Trophoblast cell (in vitro differentiated cells and primary cell): ENCODE measurements at regions not wholly inside any gene's neighbourhood (a gene's known extent, or its start where the extent isn't known, plus 50 kb on each side); places are given as distances from the start of the nearest gene placed in this dataset.
"Not testable (repeated sequence)": the region's sequence is repeated elsewhere in the genome, so short reads cannot be mapped to it uniquely, and the experiment has no call there.

ENCODE experiments used
- DNase-seq, 2 donors: peaks; one replicate each; pipeline ENCODE4 v3.0.0-alpha.2; 2016
- H2AFZ ChIP-seq: 2 replicates; pipeline ENCODE4 v1.6.1; 2013; ENCODE audit warnings: low read length, moderate library complexity, mild to moderate bottlenecking; ENCODE audit not compliant: insufficient read depth, poor library complexity
- H2AK5ac ChIP-seq: 2 replicates; pipeline ENCODE4 v1.6.1; 2013; ENCODE audit warnings: mild to moderate bottlenecking, low read length
- H2BK120ac ChIP-seq: 2 replicates; pipeline ENCODE4 v1.6.1; 2013; ENCODE audit warnings: low read length, mild to moderate bottlenecking, moderate library complexity; ENCODE audit not compliant: insufficient read depth, poor library complexity
- H2BK12ac ChIP-seq: 2 replicates; pipeline ENCODE4 v1.6.1; 2013; ENCODE audit warnings: mild to moderate bottlenecking, low read length, moderate library complexity
- H2BK5ac ChIP-seq: 2 replicates; pipeline ENCODE4 v1.6.1; 2013; ENCODE audit warnings: low read length, low read depth, moderate library complexity, mild to moderate bottlenecking; ENCODE audit not compliant: poor library complexity
- H3K14ac ChIP-seq: 2 replicates; pipeline ENCODE4 v1.6.1; 2013; ENCODE audit warnings: mild to moderate bottlenecking, low read length
- H3K18ac ChIP-seq: 2 replicates; pipeline ENCODE4 v1.6.1; 2013; ENCODE audit warnings: mild to moderate bottlenecking, low read length
- H3K23ac ChIP-seq: 2 replicates; pipeline ENCODE4 v1.6.1; 2013; ENCODE audit warnings: low read length
- H3K27ac ChIP-seq: 2 replicates; pipeline ENCODE4 v1.5.1; 2013; ENCODE audit warnings: low read depth, mild to moderate bottlenecking, inconsistent platforms, low read length, moderate library complexity
- H3K27me3 ChIP-seq: 2 replicates; pipeline ENCODE4 v1.6.1; 2013; ENCODE audit warnings: inconsistent platforms, mild to moderate bottlenecking, low read length, moderate library complexity; ENCODE audit not compliant: insufficient read depth
- H3K36me3 ChIP-seq, 2 experiments: 1 replicate in 1 of 2; 2 replicates in 1 of 2; pipeline ENCODE4 v1.6.1; 2013; ENCODE audit warnings: low read length in 2 of 2, mild to moderate bottlenecking in 2 of 2, moderate library complexity in 1 of 2; ENCODE audit not compliant: insufficient read depth in 2 of 2, control insufficient read depth in 1 of 2
- H3K4ac ChIP-seq: 2 replicates; pipeline ENCODE4 v1.6.1; 2013; ENCODE audit warnings: low read depth, mild to moderate bottlenecking, low read length, moderate library complexity
- H3K4me1 ChIP-seq, 2 experiments: 1 replicate in 1 of 2; 2 replicates in 1 of 2; pipeline ENCODE4 v1.6.1; 2013; ENCODE audit warnings: low read length in 2 of 2, mild to moderate bottlenecking in 2 of 2, moderate library complexity in 1 of 2; ENCODE audit not compliant: insufficient read depth in 2 of 2, control insufficient read depth in 1 of 2
- H3K4me2 ChIP-seq: 2 replicates; pipeline ENCODE4 v1.6.1; 2013; ENCODE audit warnings: inconsistent platforms, mild to moderate bottlenecking, low read length, moderate library complexity
- H3K4me3 ChIP-seq: 2 replicates; pipeline ENCODE4 v1.5.1; 2013; ENCODE audit warnings: mild to moderate bottlenecking, low read depth, low read length, inconsistent platforms
- H3K79me1 ChIP-seq: one replicate; pipeline ENCODE4 v1.6.1; 2013; ENCODE audit warnings: low read length
- H3K79me2 ChIP-seq: 2 replicates; pipeline ENCODE4 v1.6.1; 2013; ENCODE audit warnings: low read length, mild to moderate bottlenecking; ENCODE audit not compliant: control insufficient read depth, insufficient read depth, poor library complexity
- H3K9ac ChIP-seq: 2 replicates; pipeline ENCODE4 v1.6.1; 2013; ENCODE audit warnings: mild to moderate bottlenecking, low read length
- H3K9me3 ChIP-seq: 2 replicates; pipeline ENCODE4 v1.6.1; 2013; ENCODE audit warnings: low read depth, mild to moderate bottlenecking, control low read depth, inconsistent platforms, low read length; ENCODE audit not compliant: insufficient read depth
- H4K12ac ChIP-seq: 2 replicates; pipeline ENCODE4 v1.6.1; 2013; ENCODE audit warnings: low read depth, mild to moderate bottlenecking, low read length, moderate library complexity
- H4K8ac ChIP-seq: 2 replicates; pipeline ENCODE4 v1.6.1; 2013; ENCODE audit warnings: low read depth, mild to moderate bottlenecking, low read length, moderate library complexity
- H4K91ac ChIP-seq: one replicate; pipeline ENCODE4 v1.6.1; 2013; ENCODE audit warnings: low read depth, mild to moderate bottlenecking, low read length, moderate library complexity
- WGBS: extraction: QIAGEN DNeasy Blood & Tissue Kit; methylation state at CpG from one replicate; pipeline ENCODE4 v1.1.7; 2013; ENCODE audit warnings: missing lambda C conversion rate; ENCODE audit not compliant: insufficient read length, insufficient coverage; ENCODE audit errors: extremely low coverage; 5-methylcytosine and 5-hydroxymethylcytosine counted together

- H4K91ac ChIP-seq: no peak overlapping the region
- peaks cover 5 to 6% of the 10 kb centered on the region in 2 experiments for H3K4me1 ChIP-seq
- no peak overlapping the region for H3K18ac ChIP-seq
- no peak overlapping the region for H2BK12ac ChIP-seq
- no peaks in the 10 kb centered on the region for H3K9me3 ChIP-seq
- no peak overlapping the region for H3K14ac ChIP-seq
- H3K4ac ChIP-seq: no peak overlapping the region
- no peak for DNase-seq
- no peak overlapping the region for H3K27ac ChIP-seq
- H3K23ac ChIP-seq: no peak overlapping the region
- H3K79me1 ChIP-seq: no peaks in the 10 kb centered on the region
- no peak overlapping the region for H3K9ac ChIP-seq
- H3K79me2 ChIP-seq: no peaks in the 10 kb centered on the region
- H2AFZ ChIP-seq: no peak overlapping the region
- H3K27me3 ChIP-seq: no peaks in the 10 kb centered on the region
- no CpG with 5 or more reads among the region's 2 CpGs for WGBS
- H4K12ac ChIP-seq: no peak overlapping the region
- H2AK5ac ChIP-seq: no peak overlapping the region
- no peak overlapping the region for H2BK120ac ChIP-seq
- H3K4me2 ChIP-seq: no peak overlapping the region
- H4K8ac ChIP-seq: no peak overlapping the region
- H2BK5ac ChIP-seq: no peak overlapping the region
- no peaks in the 10 kb centered on the region for H3K36me3 ChIP-seq
- no peak overlapping the region for H3K4me3 ChIP-seq
Measured at GRCh38 chrX:40530509-40530908, 50.3 kb upstream of the ATP6AP2 start.

- Histone ChIP-seq H3K9me3 (no peaks in the 10 kb centered on the region), H2BK12ac (no peak overlapping the region)
Measured at GRCh38 chrX:40527543-40527942, 53.2 kb upstream of the ATP6AP2 start.

GRCh38 chrX:40526412-40526811, 54.4 kb upstream of the ATP6AP2 start:
- Histone ChIP-seq H3K79me1 (no peaks in the 10 kb centered on the region), H4K8ac (no peak overlapping the region), H3K23ac (no peak overlapping the region), H2BK5ac (no peak overlapping the region), H3K27me3 (no peaks in the 10 kb centered on the region), H2AFZ (no peak overlapping the region), H3K9me3 (no peaks in the 10 kb centered on the region), H3K79me2 (no peaks in the 10 kb centered on the region), H3K4ac (no peak overlapping the region), H3K36me3 (no peaks in the 10 kb centered on the region), H4K91ac (no peak overlapping the region), H2AK5ac (no peak overlapping the region), H2BK12ac (no peak overlapping the region), H3K4me1 (peaks cover 4 to 5% of the 10 kb centered on the region in 2 experiments), H3K4me2 (no peak overlapping the region), H2BK120ac (no peak overlapping the region), H3K18ac (no peak overlapping the region), H3K27ac (no peak overlapping the region), H4K12ac (no peak overlapping the region), H3K4me3 (no peak overlapping the region), H3K14ac (no peak overlapping the region), H3K9ac (no peak overlapping the region)
- WGBS: no CpG with 5 or more reads among the region's 2 CpGs
- DNase-seq: no peak

More at GRCh38 chrX:40527543-40527942, 53.2 kb upstream of the ATP6AP2 start:
- Histone ChIP-seq H3K27ac (no peak overlapping the region), H4K91ac (no peak overlapping the region), H2AFZ (no peak overlapping the region), H3K4me2 (no peak overlapping the region), H3K36me3 (no peaks in the 10 kb centered on the region), H3K79me1 (no peaks in the 10 kb centered on the region), H3K4me1 (peaks cover 5 to 6% of the 10 kb centered on the region in 2 experiments), H2BK120ac (no peak overlapping the region), H2AK5ac (no peak overlapping the region), H3K27me3 (no peaks in the 10 kb centered on the region), H3K23ac (no peak overlapping the region), H3K4me3 (no peak overlapping the region), H4K8ac (no peak overlapping the region), H4K12ac (no peak overlapping the region), H3K9ac (no peak overlapping the region), H2BK5ac (no peak overlapping the region), H3K14ac (no peak overlapping the region), H3K79me2 (no peaks in the 10 kb centered on the region), H3K18ac (no peak overlapping the region), H3K4ac (no peak overlapping the region)
- no CpG with 5 or more reads among the region's 3 CpGs for whole genome bisulfite sequencing
- no peak for DNase-seq

- WGBS: no CpG with 5 or more reads among the region's 1 CpG
- H3K27ac ChIP-seq, H2AFZ ChIP-seq: not testable (repeated sequence)
Measured at GRCh38 chrX:40525901-40526300, 54.9 kb upstream of the ATP6AP2 start.

More at GRCh38 chrX:40525901-40526300, 54.9 kb upstream of the ATP6AP2 start:
- not testable (repeated sequence) for H3K79me1 ChIP-seq, H3K4ac ChIP-seq, H3K18ac ChIP-seq, H2BK120ac ChIP-seq, H2BK12ac ChIP-seq, H3K79me2 ChIP-seq, H2AK5ac ChIP-seq, DNase-seq, H3K4me2 ChIP-seq, H3K9me3 ChIP-seq, H3K36me3 ChIP-seq, H3K23ac ChIP-seq, H3K4me3 ChIP-seq, H3K9ac ChIP-seq, H2BK5ac ChIP-seq, H4K91ac ChIP-seq, H3K14ac ChIP-seq, H3K4me1 ChIP-seq, H4K12ac ChIP-seq, H3K27me3 ChIP-seq, H4K8ac ChIP-seq
